ENCODE measurements at regions not wholly inside any gene's neighbourhood (a gene's known extent, or its start where the extent isn't known, plus 50 kb on each side); places are given as distances from the start of the nearest gene placed in this dataset.
A peak's percentile ranks its signal among the peaks of the same experiment; 100 is the strongest.

GRCh38 chr7:137082391-137082790 lies 213.9 kb downstream of the CHRM2 start:
- ChIA-PET POLR2A (no interaction called here), CTCF (no interaction called here)
- DNase-seq (ENCODE audit: low read depth, low spot score): no peak
- TF ChIP-seq CTCF (IDR thresholded peaks at IDR 0.05; ENCODE audit: insufficient read depth, low read length, missing control alignments): no peak
- no peak overlapping the region for H3K4me3 ChIP-seq (ENCODE audit: low read depth, low read length)

- peak; percentile 96 for DNase-seq (ENCODE audit: low read depth, low spot score)
- H3K4me3 ChIP-seq (ENCODE audit: low read depth, low read length): no peak overlapping the region
- POLR2A ChIA-PET: interaction anchor here (0.8 kb wide), 2 partner anchors 29 to 65 kb away, joined by 3 read pairs; no protein-coding TSS in a partner anchor
- CTCF ChIA-PET: no interaction called here
- no peak for TF ChIP-seq CTCF (IDR thresholded peaks at IDR 0.05; ENCODE audit: insufficient read depth, low read length, missing control alignments)
Measured at GRCh38 chr7:137081321-137082093, 213.1 kb downstream of the CHRM2 start.

- TF ChIP-seq CTCF (IDR thresholded peaks at IDR 0.05; ENCODE audit: insufficient read depth, low read length, missing control alignments): no peak
- ChIA-PET POLR2A (no interaction called here), CTCF (no interaction called here)
- no peak for DNase-seq (ENCODE audit: low read depth, low spot score)
- no peak overlapping the region for H3K4me3 ChIP-seq (ENCODE audit: low read depth, low read length)
Measured at GRCh38 chr7:137080516-137081203, 212.2 kb downstream of the CHRM2 start.

- H3K4me3 ChIP-seq (ENCODE audit: low read depth, low read length): no peak overlapping the region
- no peak for TF ChIP-seq CTCF (IDR thresholded peaks at IDR 0.05; ENCODE audit: insufficient read depth, low read length, missing control alignments)
- ChIA-PET POLR2A (no interaction called here), CTCF (no interaction called here)
- DNase-seq (ENCODE audit: low read depth, low spot score): no peak
Measured at GRCh38 chr7:137078781-137079180, 210.3 kb downstream of the CHRM2 start.

- POLR2A ChIA-PET: no interaction called here
- peak; percentile 36 for DNase-seq (ENCODE audit: low read depth, low spot score)
Measured at GRCh38 chr7:137074391-137075030, 206.1 kb downstream of the CHRM2 start.

More at GRCh38 chr7:137074391-137075030, 206.1 kb downstream of the CHRM2 start:
- H3K4me3 ChIP-seq (ENCODE audit: low read depth, low read length): no peak overlapping the region
- CTCF ChIA-PET: interaction anchor here (1.0 to 1.7 kb wide), 2 partner anchors 18 to 19 kb away, joined by 4 read pairs; no protein-coding TSS in a partner anchor
- TF ChIP-seq CTCF (IDR thresholded peaks at IDR 0.05; ENCODE audit: insufficient read depth, low read length, missing control alignments): no peak
